Ovary (tissue), 3 donors: ENCODE measurements at regions not wholly inside any gene's neighbourhood (a gene's known extent, or its start where the extent isn't known, plus 50 kb on each side); places are given as distances from the start of the nearest gene placed in this dataset.

ENCODE experiments used
- EP300 ChIP-seq: sonication (generic); formaldehyde crosslinking; IDR thresholded peaks from one replicate; pipeline ENCODE4 v1.6.1; 2017; ENCODE audit warnings: antibody characterized with exemption
- TF ChIP-seq, protein P1 (sequence below), 3 donors: fragments of 450-650 bp in 2 of 3; fragments of 200-600 bp in 1 of 3; IDR thresholded peaks; one replicate each; pipeline versions ENCODE4 v1.5.1 to v1.8.0; 2016 to 2022; ENCODE audit warnings: antibody characterized with exemption in 3 of 3, mild to moderate bottlenecking in 1 of 3
- donor health status: DM: no; HTN: no; CAD: no.

GRCh38 chr21:18488252-18488651 lies 84.7 kb upstream of the TMPRSS15 start:
- no peak for TF ChIP-seq EP300
- TF ChIP-seq, protein P1, sequence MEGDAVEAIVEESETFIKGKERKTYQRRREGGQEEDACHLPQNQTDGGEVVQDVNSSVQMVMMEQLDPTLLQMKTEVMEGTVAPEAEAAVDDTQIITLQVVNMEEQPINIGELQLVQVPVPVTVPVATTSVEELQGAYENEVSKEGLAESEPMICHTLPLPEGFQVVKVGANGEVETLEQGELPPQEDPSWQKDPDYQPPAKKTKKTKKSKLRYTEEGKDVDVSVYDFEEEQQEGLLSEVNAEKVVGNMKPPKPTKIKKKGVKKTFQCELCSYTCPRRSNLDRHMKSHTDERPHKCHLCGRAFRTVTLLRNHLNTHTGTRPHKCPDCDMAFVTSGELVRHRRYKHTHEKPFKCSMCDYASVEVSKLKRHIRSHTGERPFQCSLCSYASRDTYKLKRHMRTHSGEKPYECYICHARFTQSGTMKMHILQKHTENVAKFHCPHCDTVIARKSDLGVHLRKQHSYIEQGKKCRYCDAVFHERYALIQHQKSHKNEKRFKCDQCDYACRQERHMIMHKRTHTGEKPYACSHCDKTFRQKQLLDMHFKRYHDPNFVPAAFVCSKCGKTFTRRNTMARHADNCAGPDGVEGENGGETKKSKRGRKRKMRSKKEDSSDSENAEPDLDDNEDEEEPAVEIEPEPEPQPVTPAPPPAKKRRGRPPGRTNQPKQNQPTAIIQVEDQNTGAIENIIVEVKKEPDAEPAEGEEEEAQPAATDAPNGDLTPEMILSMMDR (IDR thresholded peaks at IDR 0.05) = no peak
